NCI-H2081 (cell line): ENCODE measurements at regions not wholly inside any gene's neighbourhood (a gene's known extent, or its start where the extent isn't known, plus 50 kb on each side); places are given as distances from the start of the nearest gene placed in this dataset.
"Not testable (repeated sequence)": the region's sequence is repeated elsewhere in the genome, so short reads cannot be mapped to it uniquely, and the experiment has no call there.

ENCODE experiments used
- DNase-seq, 2 experiments: peaks; one replicate each; lab custom pipeline; 2025; lab: John Stamatoyannopoulos, UW

GRCh38 chr7:3162798-3163197 is 119.1 kb upstream of the CARD11 start:
- DNase-seq: not testable (repeated sequence)

- DNase-seq: no peak
These were observed 120.7 kb upstream of the CARD11 start for GRCh38 chr7:3164380-3164792.

GRCh38 chr7:3165681-3166580 is 122.3 kb upstream of the CARD11 start:
- DNase-seq: no peak

- DNase-seq: no peak
These were observed 123.9 kb upstream of the CARD11 start for GRCh38 chr7:3167551-3167950.

GRCh38 chr7:3168370-3168769 is 124.7 kb upstream of the CARD11 start:
- DNase-seq: no peak

GRCh38 chr7:3168869-3169268 is 125.2 kb upstream of the CARD11 start:
- DNase-seq: no peak

- no peak for DNase-seq
These were observed 128.2 kb upstream of the SDK1 start for GRCh38 chr7:3172768-3173280.

GRCh38 chr7:3174515-3175284 is 126.4 kb upstream of the SDK1 start:
- DNase-seq: no peak

GRCh38 chr7:3175285-3175902 is 125.7 kb upstream of the SDK1 start:
- DNase-seq: no peak

GRCh38 chr7:3176112-3177000 is 124.7 kb upstream of the SDK1 start:
- DNase-seq: no peak

- DNase-seq: no peak
These were observed 123.8 kb upstream of the SDK1 start for GRCh38 chr7:3177271-3177670.

GRCh38 chr7:3179456-3179855 is 121.6 kb upstream of the SDK1 start:
- no peak for DNase-seq

GRCh38 chr7:3180604-3181003 is 120.4 kb upstream of the SDK1 start:
- no peak for DNase-seq

GRCh38 chr7:3182055-3182454 is 119.0 kb upstream of the SDK1 start:
- not testable (repeated sequence) for DNase-seq

- DNase-seq: no peak
These were observed 113.5 kb upstream of the SDK1 start for GRCh38 chr7:3187444-3188040.

GRCh38 chr7:3188946-3189345 is 112.1 kb upstream of the SDK1 start:
- no peak for DNase-seq

- DNase-seq: no peak
These were observed 109.5 kb upstream of the SDK1 start for GRCh38 chr7:3191548-3191947.

- no peak for DNase-seq
These were observed 108.4 kb upstream of the SDK1 start for GRCh38 chr7:3192669-3193068.

GRCh38 chr7:3193379-3194120 is 107.5 kb upstream of the SDK1 start:
- no peak for DNase-seq

- DNase-seq: no peak
These were observed 106.4 kb upstream of the SDK1 start for GRCh38 chr7:3194501-3195141.
